H9 (cell line): ENCODE measurements at regions not wholly inside any gene's neighbourhood (a gene's known extent, or its start where the extent isn't known, plus 50 kb on each side); places are given as distances from the start of the nearest gene placed in this dataset.
"Not testable (repeated sequence)": the region's sequence is repeated elsewhere in the genome, so short reads cannot be mapped to it uniquely, and the experiment has no call there.

ENCODE experiments used
- DNase-seq: peaks from one replicate; pipeline ENCODE4 v3.0.0-alpha.2; 2017
- H2AFZ ChIP-seq: one replicate; pipeline ENCODE4 v1.6.1; 2013; ENCODE audit warnings: mild to moderate bottlenecking, low read length, control low read depth, moderate library complexity
- H2AK5ac ChIP-seq: 2 replicates; pipeline ENCODE4 v1.6.1; 2013; ENCODE audit warnings: low read length, control low read depth, mixed read lengths; ENCODE audit not compliant: insufficient read length
- H2BK120ac ChIP-seq: one replicate; pipeline ENCODE4 v1.6.1; 2013; ENCODE audit warnings: low read depth, mild to moderate bottlenecking, low read length, control low read depth, inconsistent platforms; ENCODE audit not compliant: poor library complexity, severe bottlenecking
- H2BK12ac ChIP-seq: 2 replicates; pipeline ENCODE4 v1.6.1; 2013; ENCODE audit warnings: low read length, control low read depth, mixed read lengths, low read depth; ENCODE audit not compliant: insufficient read length
- H2BK15ac ChIP-seq: 2 replicates; pipeline ENCODE4 v1.6.1; 2013; ENCODE audit warnings: low read depth, low read length, control low read depth
- H2BK20ac ChIP-seq: one replicate; pipeline ENCODE4 v1.6.1; 2013; ENCODE audit warnings: low read depth, mild to moderate bottlenecking, low read length, control low read depth, inconsistent platforms; ENCODE audit not compliant: poor library complexity, severe bottlenecking
- H2BK5ac ChIP-seq: 2 replicates; pipeline ENCODE4 v1.6.1; 2013; ENCODE audit warnings: low read length, control low read depth, mixed read lengths; ENCODE audit not compliant: insufficient read length
- H3K14ac ChIP-seq: 2 replicates; pipeline ENCODE4 v1.6.1; 2013; ENCODE audit warnings: low read length, control low read depth; ENCODE audit not compliant: insufficient read depth
- H3K18ac ChIP-seq: 2 replicates; pipeline ENCODE4 v1.6.1; 2013; ENCODE audit warnings: low read depth, mild to moderate bottlenecking, mixed read lengths, low read length, control low read depth; ENCODE audit not compliant: insufficient read length
- H3K23ac ChIP-seq: 2 replicates; pipeline ENCODE4 v1.6.1; 2013; ENCODE audit warnings: low read length, control low read depth, mixed read lengths, low read depth; ENCODE audit not compliant: insufficient read length
- H3K23me2 ChIP-seq: 2 replicates; pipeline ENCODE4 v1.6.1; 2013; ENCODE audit warnings: low read depth, mild to moderate bottlenecking, mixed read lengths, low read length, control low read depth; ENCODE audit not compliant: insufficient read length, poor library complexity, severe bottlenecking
- H3K27ac ChIP-seq: 2 replicates; pipeline ENCODE4 v1.5.1; 2013; ENCODE audit warnings: low read length, control low read depth, mixed read lengths, low read depth; ENCODE audit not compliant: insufficient read length
- H3K27me3 ChIP-seq: 2 replicates; pipeline ENCODE4 v1.6.1; 2013; ENCODE audit warnings: low read length, control low read depth, inconsistent platforms; ENCODE audit not compliant: insufficient read depth
- H3K4ac ChIP-seq: 2 replicates; pipeline ENCODE4 v1.6.1; 2013; ENCODE audit warnings: low read depth, mild to moderate bottlenecking, control low read depth, inconsistent platforms, low read length, moderate library complexity
- H3K4me1 ChIP-seq: 2 replicates; pipeline ENCODE4 v1.6.1; 2013; ENCODE audit warnings: low read length, control low read depth, inconsistent platforms; ENCODE audit not compliant: insufficient read depth
- H3K4me2 ChIP-seq: 2 replicates; pipeline ENCODE4 v1.6.1; 2013; ENCODE audit warnings: low read length, control low read depth, mixed read lengths; ENCODE audit not compliant: insufficient read length, insufficient read depth
- H3K56ac ChIP-seq: 2 replicates; pipeline ENCODE4 v1.6.1; 2013; ENCODE audit warnings: low read depth, mild to moderate bottlenecking, mixed read lengths, low read length, control low read depth; ENCODE audit not compliant: insufficient read length
- H3K79me1 ChIP-seq: 2 replicates; pipeline ENCODE4 v1.6.1; 2013; ENCODE audit warnings: low read depth, mild to moderate bottlenecking, moderate library complexity, low read length, control low read depth, inconsistent platforms; ENCODE audit not compliant: insufficient read depth, poor library complexity, severe bottlenecking
- H3K79me2 ChIP-seq: 2 replicates; pipeline ENCODE4 v1.6.1; 2013; ENCODE audit warnings: low read length, control low read depth, inconsistent platforms; ENCODE audit not compliant: insufficient read depth
- H3K9ac ChIP-seq: 2 replicates; pipeline ENCODE4 v1.6.1; 2013; ENCODE audit warnings: low read length, control low read depth, mixed read lengths; ENCODE audit not compliant: insufficient read length; ENCODE audit errors: extremely low read depth
- H3K9me3 ChIP-seq: one replicate; pipeline ENCODE4 v1.6.1; 2013; ENCODE audit warnings: low read depth, low read length, inconsistent platforms; ENCODE audit not compliant: control insufficient read depth
- H3T11ph ChIP-seq: one replicate; pipeline ENCODE4 v1.6.1; 2013; ENCODE audit warnings: mild to moderate bottlenecking, low read length, control low read depth, inconsistent platforms
- H4K20me1 ChIP-seq: one replicate; pipeline ENCODE4 v1.6.1; 2013; ENCODE audit not compliant: control insufficient read depth, insufficient read length, insufficient read depth
- H4K5ac ChIP-seq: 2 replicates; pipeline ENCODE4 v1.6.1; 2013; ENCODE audit warnings: low read depth, mild to moderate bottlenecking, mixed read lengths, low read length, control low read depth; ENCODE audit not compliant: insufficient read length
- H4K8ac ChIP-seq: replicated peaks from 2 replicates; pipeline ENCODE4 v1.6.1; 2013; ENCODE audit warnings: low read length, control low read depth, mixed read lengths, low read depth; ENCODE audit not compliant: insufficient read length
- H4K91ac ChIP-seq: 2 replicates; pipeline ENCODE4 v1.6.1; 2013; ENCODE audit warnings: low read depth, mild to moderate bottlenecking, moderate library complexity, mixed read lengths, low read length, control low read depth; ENCODE audit not compliant: insufficient read length
- H3K27ac Mint-ChIP-seq, 3 experiments: 2 replicates in 2 of 3; 3 replicates in 1 of 3; pipeline ENCODE4 v1.8.0; 2020 to 2021; ENCODE audit warnings: mixed read lengths in 3 of 3, mild to moderate bottlenecking in 1 of 3, moderate library complexity in 1 of 3
- H3K27me3 Mint-ChIP-seq: 2 replicates; pipeline ENCODE4 v1.8.0; 2021; ENCODE audit warnings: low read depth, mild to moderate bottlenecking, moderate library complexity, mixed read lengths
- H3K36me3 Mint-ChIP-seq, 3 experiments: 2 replicates in 2 of 3; 3 replicates in 1 of 3; pipeline ENCODE4 v1.8.0; 2020 to 2021; ENCODE audit warnings: low read depth in 3 of 3, mixed read lengths in 3 of 3; ENCODE audit not compliant: insufficient read depth in 1 of 3
- H3K4me1 Mint-ChIP-seq, 2 experiments: 2 replicates each; pipeline ENCODE4 v1.8.0; 2020; ENCODE audit warnings: mixed read lengths in 2 of 2
- H3K4me3 Mint-ChIP-seq, 2 experiments: 2 replicates in 1 of 2; 3 replicates in 1 of 2; pipeline ENCODE4 v1.8.0; 2020 to 2021; ENCODE audit warnings: mild to moderate bottlenecking in 2 of 2, mixed read lengths in 2 of 2, moderate library complexity in 1 of 2
- H3K9me3 Mint-ChIP-seq, 2 experiments: 2 replicates in 1 of 2; 3 replicates in 1 of 2; pipeline ENCODE4 v1.8.0; 2020; ENCODE audit warnings: mild to moderate bottlenecking in 2 of 2, mixed read lengths in 2 of 2, moderate library complexity in 1 of 2
- CTCF ChIP-seq: fragments of 200-600 bp; sonication (generic); conservative IDR thresholded peaks from 3 replicates; pipeline ENCODE4 v1.8.0; 2021; ENCODE audit warnings: antibody characterized with exemption, mild to moderate bottlenecking
- WGBS: extraction: QIAGEN DNeasy Blood & Tissue Kit; methylation state at CpG from one replicate; pipeline ENCODE4 v1.1.7; 2013; ENCODE audit warnings: missing lambda C conversion rate, low lambda C conversion rate, mixed read lengths; ENCODE audit not compliant: insufficient read length; ENCODE audit errors: extremely low coverage; 5-methylcytosine and 5-hydroxymethylcytosine counted together

GRCh38 chr11:67840599-67840998, 163.3 kb downstream of the UNC93B1 start:
- not testable (repeated sequence) for H3K27me3 Mint-ChIP-seq, H3T11ph ChIP-seq, H2AK5ac ChIP-seq, H4K20me1 ChIP-seq, H3K27ac ChIP-seq, H3K79me1 ChIP-seq, H3K4me3 Mint-ChIP-seq, H2BK12ac ChIP-seq, H2BK5ac ChIP-seq, H3K9ac ChIP-seq, H2BK120ac ChIP-seq, H3K79me2 ChIP-seq, H2BK20ac ChIP-seq, H3K4me1 ChIP-seq, H3K56ac ChIP-seq, H4K91ac ChIP-seq, DNase-seq, H3K9me3 ChIP-seq, H2AFZ ChIP-seq, H2BK15ac ChIP-seq, H3K14ac ChIP-seq, H3K4me2 ChIP-seq, H3K27me3 ChIP-seq, H3K23me2 ChIP-seq, H3K9me3 Mint-ChIP-seq, H4K5ac ChIP-seq, H4K8ac ChIP-seq, H3K18ac ChIP-seq, H3K23ac ChIP-seq, H3K36me3 Mint-ChIP-seq, H3K4ac ChIP-seq
- TF ChIP-seq CTCF = peak; percentile 49; the same call in 2 of the 3 replicates
- no CpG with 5 or more reads among the region's 7 CpGs for WGBS
- peak overlapping the region in 1 of 3 experiments; percentile 65; a peak in 2 of 7 replicates for H3K27ac Mint-ChIP-seq
- peaks cover 37 to 42% of the 10 kb centered on the region in 2 experiments for H3K4me1 Mint-ChIP-seq

- H3K9me3 ChIP-seq, H3K9me3 Mint-ChIP-seq, H3K14ac ChIP-seq, H2AK5ac ChIP-seq, H3K4me1 ChIP-seq, H3K4ac ChIP-seq, H2BK5ac ChIP-seq, H3K9ac ChIP-seq, H3K56ac ChIP-seq, H3K27ac Mint-ChIP-seq, H3K79me1 ChIP-seq, H3K4me2 ChIP-seq, H2AFZ ChIP-seq, H3K23ac ChIP-seq, H2BK12ac ChIP-seq, H3K79me2 ChIP-seq, H4K8ac ChIP-seq, H3K27ac ChIP-seq, H4K20me1 ChIP-seq, H2BK15ac ChIP-seq, H4K91ac ChIP-seq, H2BK120ac ChIP-seq, H3K23me2 ChIP-seq, H3K18ac ChIP-seq, DNase-seq, H2BK20ac ChIP-seq, H4K5ac ChIP-seq, H3K4me3 Mint-ChIP-seq, H3K27me3 ChIP-seq, H3T11ph ChIP-seq: not testable (repeated sequence)
- WGBS = no CpG with 5 or more reads among the region's 7 CpGs
- Mint-ChIP-seq H3K27me3 (peaks cover 15% of the 10 kb centered on the region), H3K4me1 (peaks cover 16% of the 10 kb centered on the region in 2 experiments), H3K36me3 (peaks cover 0 to 10% (median 0%) of the 10 kb centered on the region in 3 experiments; a peak in 3 of 7 replicates)
Measured at GRCh38 chr11:67830152-67830551, 155.7 kb upstream of the ALDH3B2 start.
